Lower leg skin (tissue), 4 donors: ENCODE measurements at regions not wholly inside any gene's neighbourhood (a gene's known extent, or its start where the extent isn't known, plus 50 kb on each side); places are given as distances from the start of the nearest gene placed in this dataset.

ENCODE experiments used
- DNase-seq, 2 donors: peaks; one replicate each; pipeline ENCODE4 v3.0.0-alpha.2; 2019; ENCODE audit warnings: low spot score in 2 of 2
- H3K4me3 ChIP-seq: fragments of 200-600 bp; sonication (generic); 2 replicates; pipeline ENCODE4 v1.5.1; 2017; ENCODE audit warnings: mild to moderate bottlenecking, low read depth; ENCODE audit not compliant: poor library complexity, severe bottlenecking
- POLR2A ChIP-seq, 2 donors: fragments of 450-650 bp; IDR thresholded peaks; one replicate each; pipeline ENCODE4 v1.6.1; 2016 to 2017; ENCODE audit warnings: antibody characterized with exemption in 2 of 2, mild to moderate bottlenecking in 1 of 2, moderate library complexity in 1 of 2
- WGBS, 2 donors: methylation state at CpG; one replicate each; pipeline ENCODE4 v1.1.5; 2018; 5-methylcytosine and 5-hydroxymethylcytosine counted together
- intact Hi-C: fragments of 100-400 bp; cut with DNase I; formaldehyde crosslinking; loops from one replicate; pipeline ENCODE4 v1.15.0; 2023; ENCODE audit warnings: low total_unique reads
- TF ChIP-seq, protein P1 (sequence below), 3 donors: fragments of 450-650 bp; IDR thresholded peaks; one replicate each; pipeline ENCODE4 v1.5.1; 2016; ENCODE audit warnings: antibody characterized with exemption in 3 of 3, mild to moderate bottlenecking in 3 of 3, moderate library complexity in 2 of 3

DNA sequence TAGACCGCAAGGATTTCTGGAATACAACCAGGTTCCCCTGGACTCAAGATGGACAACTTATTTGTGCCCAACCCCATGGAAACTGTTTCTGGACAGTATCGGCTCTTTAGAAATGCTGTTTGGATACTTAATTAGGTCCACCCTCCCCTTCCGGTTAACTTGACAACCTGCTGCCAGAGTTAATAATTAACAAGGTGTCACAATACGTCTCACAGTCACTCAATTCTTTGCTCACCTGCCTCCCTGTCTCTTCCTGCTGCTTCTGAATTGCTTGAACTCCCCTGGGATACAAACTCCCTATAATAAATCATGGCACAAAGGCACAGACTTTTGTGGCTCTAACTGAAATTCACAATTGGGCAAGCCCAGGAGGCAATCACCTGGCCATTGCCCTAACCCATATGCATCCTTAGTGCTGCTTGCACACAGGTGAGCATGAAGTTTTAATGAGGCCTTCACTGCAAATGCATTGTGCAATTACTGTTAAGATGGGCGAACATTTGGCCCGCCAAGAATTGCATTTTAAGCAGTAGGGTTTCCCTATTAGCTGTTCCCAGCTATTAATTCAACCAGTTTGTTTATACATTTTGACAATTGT lies 504.4 kb upstream of the NOX3 start:
- intact Hi-C loops: no loop called here
- H3K4me3 ChIP-seq: no peak overlapping the region
- TF ChIP-seq, protein P1, sequence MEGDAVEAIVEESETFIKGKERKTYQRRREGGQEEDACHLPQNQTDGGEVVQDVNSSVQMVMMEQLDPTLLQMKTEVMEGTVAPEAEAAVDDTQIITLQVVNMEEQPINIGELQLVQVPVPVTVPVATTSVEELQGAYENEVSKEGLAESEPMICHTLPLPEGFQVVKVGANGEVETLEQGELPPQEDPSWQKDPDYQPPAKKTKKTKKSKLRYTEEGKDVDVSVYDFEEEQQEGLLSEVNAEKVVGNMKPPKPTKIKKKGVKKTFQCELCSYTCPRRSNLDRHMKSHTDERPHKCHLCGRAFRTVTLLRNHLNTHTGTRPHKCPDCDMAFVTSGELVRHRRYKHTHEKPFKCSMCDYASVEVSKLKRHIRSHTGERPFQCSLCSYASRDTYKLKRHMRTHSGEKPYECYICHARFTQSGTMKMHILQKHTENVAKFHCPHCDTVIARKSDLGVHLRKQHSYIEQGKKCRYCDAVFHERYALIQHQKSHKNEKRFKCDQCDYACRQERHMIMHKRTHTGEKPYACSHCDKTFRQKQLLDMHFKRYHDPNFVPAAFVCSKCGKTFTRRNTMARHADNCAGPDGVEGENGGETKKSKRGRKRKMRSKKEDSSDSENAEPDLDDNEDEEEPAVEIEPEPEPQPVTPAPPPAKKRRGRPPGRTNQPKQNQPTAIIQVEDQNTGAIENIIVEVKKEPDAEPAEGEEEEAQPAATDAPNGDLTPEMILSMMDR (IDR thresholded peaks at IDR 0.05): no peak
- no peak for TF ChIP-seq POLR2A (IDR thresholded peaks at IDR 0.05)
- 88 to 91% methylated on average over 6 of the region's 6 CpGs for WGBS, 2 donors
- no peak for DNase-seq

DNA sequence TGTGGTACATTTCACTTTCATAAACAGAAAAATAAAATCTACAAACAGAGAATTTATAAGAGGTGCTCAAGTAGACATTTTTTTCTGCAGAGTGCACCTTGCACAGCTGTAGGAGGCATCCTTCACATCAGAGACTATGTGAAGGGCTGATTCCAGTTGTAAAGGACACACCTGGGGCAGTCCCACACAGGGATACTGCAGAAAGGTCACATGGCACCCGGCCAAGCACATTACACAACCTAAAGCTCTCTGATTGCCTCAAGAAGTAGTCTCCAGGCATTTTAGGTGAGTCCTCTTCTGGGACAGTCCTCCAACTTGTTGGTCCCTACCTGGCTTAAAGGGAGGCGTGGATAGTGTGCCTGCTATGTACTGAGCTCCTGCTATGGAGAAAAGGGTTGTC lies 502.9 kb upstream of the NOX3 start:
- no peak overlapping the region for H3K4me3 ChIP-seq
- intact Hi-C loops: no loop called here
- 65 to 73% methylated on average over 2 of the region's 2 CpGs for WGBS, 2 donors
- no peak for DNase-seq
- no peak for TF ChIP-seq POLR2A (IDR thresholded peaks at IDR 0.05)
- TF ChIP-seq, protein P1 (IDR thresholded peaks at IDR 0.05): no peak

DNA sequence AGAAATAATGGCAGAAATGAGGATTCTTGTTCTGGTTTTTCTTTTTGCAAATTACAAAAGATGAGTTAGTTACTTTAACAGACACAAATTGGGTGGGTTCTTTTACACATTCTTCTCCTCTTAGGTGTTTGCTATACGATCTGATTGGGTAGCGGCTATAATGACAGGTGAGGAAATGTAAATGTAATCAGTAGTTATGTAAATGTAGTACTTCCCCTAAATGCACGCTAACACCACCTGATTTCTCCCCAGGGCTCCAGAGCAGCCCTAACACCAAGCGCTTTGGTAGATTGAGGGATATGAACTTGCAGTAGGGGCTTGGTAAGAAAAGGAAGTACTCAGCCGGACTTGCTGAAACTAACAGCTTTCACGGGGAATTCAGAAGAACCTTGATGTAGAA lies 499.4 kb upstream of the NOX3 start:
- intact Hi-C loops: no loop called here
- 77 to 81% methylated on average over 6 of the region's 6 CpGs for WGBS, 2 donors
- no peak for DNase-seq
- TF ChIP-seq POLR2A (IDR thresholded peaks at IDR 0.05): no peak
- TF ChIP-seq, protein P1 (IDR thresholded peaks at IDR 0.05): no peak
- H3K4me3 ChIP-seq: no peak overlapping the region

DNA sequence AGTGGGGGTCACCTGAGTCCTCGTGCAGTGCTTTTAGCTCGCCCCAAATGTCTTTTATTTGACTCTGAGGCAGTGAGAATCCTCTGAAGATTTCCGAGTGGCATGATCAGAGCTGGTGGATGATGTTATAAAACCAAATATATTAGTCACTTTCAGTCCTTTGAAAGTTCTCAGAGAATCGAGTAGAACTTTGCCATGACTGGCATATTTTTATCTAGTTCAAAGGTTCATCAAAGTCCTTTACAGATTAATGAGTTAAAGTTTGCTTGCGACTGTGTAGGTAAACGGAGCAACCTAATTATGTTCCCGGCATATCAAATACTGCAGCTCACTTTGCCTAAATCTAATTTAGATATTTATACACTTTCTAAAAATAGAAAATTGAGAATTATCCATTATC lies 498.5 kb upstream of the NOX3 start:
- intact Hi-C loops: no loop called here
- no peak overlapping the region for H3K4me3 ChIP-seq
- TF ChIP-seq, protein P1 (IDR thresholded peaks at IDR 0.05): no peak
- TF ChIP-seq POLR2A (IDR thresholded peaks at IDR 0.05): no peak

DNA sequence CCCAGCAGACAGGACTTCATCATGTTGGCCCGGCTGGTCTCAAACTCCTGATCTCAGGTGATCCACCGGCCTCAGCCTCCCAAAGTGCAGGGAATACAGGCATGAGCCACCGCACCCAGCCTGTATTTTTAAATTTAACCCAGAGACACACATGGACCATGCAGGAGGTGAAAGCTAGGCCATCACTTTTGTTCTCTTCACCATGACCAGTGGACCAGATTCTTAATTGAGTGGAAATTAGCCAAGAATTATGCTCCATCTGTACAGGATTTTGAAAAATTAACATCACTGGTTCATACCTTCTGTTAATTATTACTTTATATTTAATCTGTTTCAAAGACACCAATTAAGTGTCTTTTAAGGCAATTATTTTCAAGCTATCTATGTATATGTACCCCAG lies 493.6 kb upstream of the NOX3 start:
- intact Hi-C loops: no loop called here

More for the DNA sequence above, 498.5 kb upstream of the NOX3 start:
- WGBS, 2 donors: 85 to 88% methylated on average over 7 of the region's 7 CpGs
- no peak for DNase-seq

More for the DNA sequence above, 493.6 kb upstream of the NOX3 start:
- DNase-seq: no peak
- H3K4me3 ChIP-seq: no peak overlapping the region
- no peak for TF ChIP-seq POLR2A (IDR thresholded peaks at IDR 0.05)
- TF ChIP-seq, protein P1 (IDR thresholded peaks at IDR 0.05): no peak
- WGBS, 2 donors: 96 to 98% methylated on average over 3 of the region's 3 CpGs
